Loucy (cell line): ENCODE measurements at regions not wholly inside any gene's neighbourhood (a gene's known extent, or its start where the extent isn't known, plus 50 kb on each side); places are given as distances from the start of the nearest gene placed in this dataset.

Experiments
- CTCF ChIP-seq: fragments of 200-600 bp; sonication (generic); conservative IDR thresholded peaks from 2 replicates; pipeline ENCODE4 v1.5.1; 2014; ENCODE audit warnings: mild to moderate bottlenecking, antibody characterized with exemption, low read length
- EZH2phosphoT487 ChIP-seq: fragments of 200-600 bp; IDR thresholded peaks from 2 replicates; pipeline ENCODE4 v1.6.1; 2018; ENCODE audit warnings: antibody characterized with exemption, mild to moderate bottlenecking, moderate library complexity, borderline replicate concordance

- no peak for TF ChIP-seq CTCF
- TF ChIP-seq EZH2phosphoT487, result no peak
These were observed 91.1 kb upstream of the ATP11B start for GRCh38 chr3:182702216-182702615.
